Thyroid gland (tissue), 4 donors: ENCODE measurements at regions not wholly inside any gene's neighbourhood (a gene's known extent, or its start where the extent isn't known, plus 50 kb on each side); places are given as distances from the start of the nearest gene placed in this dataset.

Source experiments
- CTCF ChIP-seq, 6 experiments: fragments of 200-600 bp in 3 of 6; fragments of 450-650 bp in 3 of 6; sonication (generic) in 3 of 6; IDR thresholded peaks; one replicate each; pipeline ENCODE4 v1.5.1; 2016 to 2019; ENCODE audit warnings: antibody characterized with exemption in 6 of 6, mild to moderate bottlenecking in 2 of 6, inconsistent platforms in 1 of 6, moderate library complexity in 1 of 6
- POLR2A ChIP-seq, 2 donors: fragments of 450-650 bp; IDR thresholded peaks; one replicate each; pipeline ENCODE4 v1.6.1; 2017; ENCODE audit warnings: antibody characterized with exemption in 2 of 2, mild to moderate bottlenecking in 2 of 2, moderate library complexity in 1 of 2

GRCh38 chr6:163648868-163649267 is 234.3 kb downstream of the QKI start:
- TF ChIP-seq POLR2A (IDR thresholded peaks at IDR 0.05) (no peak), CTCF (IDR thresholded peaks at IDR 0.05) (no peak)
